Suprapubic skin (tissue), 4 donors: ENCODE measurements at regions not wholly inside any gene's neighbourhood (a gene's known extent, or its start where the extent isn't known, plus 50 kb on each side); places are given as distances from the start of the nearest gene placed in this dataset.

Source experiments
- EP300 ChIP-seq: sonication (generic); formaldehyde crosslinking; IDR thresholded peaks from one replicate; pipeline ENCODE4 v1.6.1; 2017; ENCODE audit warnings: antibody characterized with exemption
- POLR2A ChIP-seq, 2 donors: fragments of 450-650 bp; IDR thresholded peaks; one replicate each; pipeline ENCODE4 v1.6.1; 2017; ENCODE audit warnings: antibody characterized with exemption in 2 of 2, mild to moderate bottlenecking in 2 of 2, moderate library complexity in 2 of 2
- POLR2AphosphoS5 ChIP-seq, 3 donors: sonication (generic); formaldehyde crosslinking; IDR thresholded peaks; one replicate each; pipeline ENCODE4 v1.6.1; 2017; ENCODE audit warnings: antibody characterized with exemption in 3 of 3
- TF ChIP-seq, protein P1 (sequence below), 2 donors: fragments of 200-600 bp in 1 of 2; fragments of 450-650 bp in 1 of 2; sonication (generic) in 1 of 2; IDR thresholded peaks; one replicate each; pipeline ENCODE4 v1.5.1; 2016 to 2019; ENCODE audit warnings: antibody characterized with exemption in 2 of 2, mild to moderate bottlenecking in 1 of 2, moderate library complexity in 1 of 2

- TF ChIP-seq, protein P1, sequence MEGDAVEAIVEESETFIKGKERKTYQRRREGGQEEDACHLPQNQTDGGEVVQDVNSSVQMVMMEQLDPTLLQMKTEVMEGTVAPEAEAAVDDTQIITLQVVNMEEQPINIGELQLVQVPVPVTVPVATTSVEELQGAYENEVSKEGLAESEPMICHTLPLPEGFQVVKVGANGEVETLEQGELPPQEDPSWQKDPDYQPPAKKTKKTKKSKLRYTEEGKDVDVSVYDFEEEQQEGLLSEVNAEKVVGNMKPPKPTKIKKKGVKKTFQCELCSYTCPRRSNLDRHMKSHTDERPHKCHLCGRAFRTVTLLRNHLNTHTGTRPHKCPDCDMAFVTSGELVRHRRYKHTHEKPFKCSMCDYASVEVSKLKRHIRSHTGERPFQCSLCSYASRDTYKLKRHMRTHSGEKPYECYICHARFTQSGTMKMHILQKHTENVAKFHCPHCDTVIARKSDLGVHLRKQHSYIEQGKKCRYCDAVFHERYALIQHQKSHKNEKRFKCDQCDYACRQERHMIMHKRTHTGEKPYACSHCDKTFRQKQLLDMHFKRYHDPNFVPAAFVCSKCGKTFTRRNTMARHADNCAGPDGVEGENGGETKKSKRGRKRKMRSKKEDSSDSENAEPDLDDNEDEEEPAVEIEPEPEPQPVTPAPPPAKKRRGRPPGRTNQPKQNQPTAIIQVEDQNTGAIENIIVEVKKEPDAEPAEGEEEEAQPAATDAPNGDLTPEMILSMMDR (IDR thresholded peaks at IDR 0.05): no peak
- TF ChIP-seq POLR2A (IDR thresholded peaks at IDR 0.05) (no peak), POLR2AphosphoS5 (IDR thresholded peaks at IDR 0.05) (no peak), EP300 (no peak)
Measured at GRCh38 chr13:103287659-103288058, 221.4 kb upstream of the SLC10A2 start.
